Stomach (tissue), 8 donors: ENCODE measurements at regions not wholly inside any gene's neighbourhood (a gene's known extent, or its start where the extent isn't known, plus 50 kb on each side); places are given as distances from the start of the nearest gene placed in this dataset.

Experiments
- DNase-seq, 2 donors: peaks; one replicate each; pipeline versions ENCODE4 v3.0.0 to v3.0.0-alpha.2; 2013 to 2019
- H3K27ac ChIP-seq, 5 donors: fragments of 200-600 bp in 4 of 5; sonication (generic) in 4 of 5; one replicate each; pipeline ENCODE4 v1.5.1; 2013 to 2019; ENCODE audit warnings: mild to moderate bottlenecking in 1 of 5, moderate library complexity in 1 of 5
- H3K27me3 ChIP-seq, 3 donors: fragments of 200-600 bp; sonication (generic); one replicate each; pipeline ENCODE4 v1.5.1; 2017 to 2019; ENCODE audit warnings: mixed run types in 1 of 3
- H3K36me3 ChIP-seq, 4 donors: fragments of 200-600 bp; sonication (generic); 1 replicate in 3 of 4; 2 replicates in 1 of 4; pipeline ENCODE4 v1.5.1; 2016 to 2019
- H3K4me1 ChIP-seq, 4 donors: fragments of 200-600 bp; sonication (generic); one replicate each; pipeline ENCODE4 v1.5.1; 2016 to 2019
- H3K4me3 ChIP-seq, 4 donors: fragments of 200-600 bp; sonication (generic) in 3 of 4; one replicate each; pipeline ENCODE4 v1.5.1; 2016 to 2019; ENCODE audit warnings: mild to moderate bottlenecking in 1 of 4
- H3K9me3 ChIP-seq, 4 donors: fragments of 200-600 bp; sonication (generic); one replicate each; pipeline ENCODE4 v1.5.1; 2016 to 2019
- EP300 ChIP-seq: sonication (generic); formaldehyde crosslinking; IDR thresholded peaks from one replicate; pipeline ENCODE4 v1.6.1; 2017; ENCODE audit warnings: antibody characterized with exemption
- POLR2A ChIP-seq, 4 donors: fragments of 450-650 bp; IDR thresholded peaks; one replicate each; pipeline ENCODE4 v1.6.1; 2016; ENCODE audit warnings: antibody characterized with exemption in 4 of 4, control low read depth in 2 of 4, mild to moderate bottlenecking in 1 of 4, moderate library complexity in 1 of 4
- POLR2AphosphoS5 ChIP-seq, 3 donors: sonication (generic); formaldehyde crosslinking; IDR thresholded peaks; one replicate each; pipeline ENCODE4 v1.6.1; 2016; ENCODE audit warnings: antibody characterized with exemption in 3 of 3
- WGBS, 5 donors: extraction: QIAGEN DNeasy Blood & Tissue Kit in 3 of 5; methylation state at CpG; one replicate each; pipeline versions ENCODE4 v1.1.5 to v1.1.7; 2013 to 2018; 5-methylcytosine and 5-hydroxymethylcytosine counted together
- intact Hi-C: fragments of 100-400 bp; cut with DNase I; formaldehyde crosslinking; loops from one replicate; pipeline ENCODE4 v1.15.1; 2023; ENCODE audit warnings: low total_unique reads
- TF ChIP-seq, protein P1 (sequence below), 7 experiments: fragments of 450-650 bp in 4 of 7; fragments of 200-600 bp in 3 of 7; sonication (generic) in 3 of 7; IDR thresholded peaks; one replicate each; pipeline ENCODE4 v1.5.1; 2016 to 2019; ENCODE audit warnings: antibody characterized with exemption in 7 of 7, control low read depth in 2 of 7, mild to moderate bottlenecking in 1 of 7
- donor health status: healthy with polysubstance abuse.
- donor health status: Bipolar disorder and iron deficiency.
- donor health status: healthy.

DNA sequence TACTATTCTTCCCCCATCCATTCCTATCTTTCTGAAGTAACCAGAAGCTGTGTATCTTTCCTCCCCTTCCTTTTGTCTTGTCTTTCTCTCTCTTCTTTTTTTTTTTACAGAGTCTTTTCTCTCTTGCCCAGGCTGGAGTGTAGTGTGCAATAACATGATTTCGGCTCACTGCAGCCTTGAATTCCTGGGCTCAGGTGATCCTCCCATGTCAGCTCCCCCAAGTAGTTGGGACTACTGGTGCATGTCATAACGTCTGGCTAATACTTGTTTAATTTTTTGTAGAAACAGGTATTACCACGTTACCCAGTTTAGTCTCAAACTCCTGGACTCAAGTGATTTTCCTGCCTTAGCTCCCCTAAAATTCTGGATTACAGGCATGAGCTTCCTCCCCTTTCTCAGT, 86.5 kb downstream of the IGLL5 start:
- H3K9me3 ChIP-seq, result peaks cover 0 to 6% (median 3%) of the 10 kb centered on the region in 4 donors
- intact Hi-C loops, result no loop called here
- TF ChIP-seq, protein P1, sequence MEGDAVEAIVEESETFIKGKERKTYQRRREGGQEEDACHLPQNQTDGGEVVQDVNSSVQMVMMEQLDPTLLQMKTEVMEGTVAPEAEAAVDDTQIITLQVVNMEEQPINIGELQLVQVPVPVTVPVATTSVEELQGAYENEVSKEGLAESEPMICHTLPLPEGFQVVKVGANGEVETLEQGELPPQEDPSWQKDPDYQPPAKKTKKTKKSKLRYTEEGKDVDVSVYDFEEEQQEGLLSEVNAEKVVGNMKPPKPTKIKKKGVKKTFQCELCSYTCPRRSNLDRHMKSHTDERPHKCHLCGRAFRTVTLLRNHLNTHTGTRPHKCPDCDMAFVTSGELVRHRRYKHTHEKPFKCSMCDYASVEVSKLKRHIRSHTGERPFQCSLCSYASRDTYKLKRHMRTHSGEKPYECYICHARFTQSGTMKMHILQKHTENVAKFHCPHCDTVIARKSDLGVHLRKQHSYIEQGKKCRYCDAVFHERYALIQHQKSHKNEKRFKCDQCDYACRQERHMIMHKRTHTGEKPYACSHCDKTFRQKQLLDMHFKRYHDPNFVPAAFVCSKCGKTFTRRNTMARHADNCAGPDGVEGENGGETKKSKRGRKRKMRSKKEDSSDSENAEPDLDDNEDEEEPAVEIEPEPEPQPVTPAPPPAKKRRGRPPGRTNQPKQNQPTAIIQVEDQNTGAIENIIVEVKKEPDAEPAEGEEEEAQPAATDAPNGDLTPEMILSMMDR (IDR thresholded peaks at IDR 0.05), result no peak
- TF ChIP-seq POLR2AphosphoS5 (IDR thresholded peaks at IDR 0.05) (no peak), POLR2A (IDR thresholded peaks at IDR 0.05) (no peak), EP300 (no peak)
- no peaks in the 10 kb centered on the region for H3K36me3 ChIP-seq
- no peak for DNase-seq
- H3K27me3 ChIP-seq, result no peaks in the 10 kb centered on the region
- H3K4me1 ChIP-seq, result no peaks in the 10 kb centered on the region
- H3K27ac ChIP-seq, result no peak overlapping the region
- whole genome bisulfite sequencing, 5 donors, result 55 to 71% (median 65%) methylated on average over 3 of the region's 3 CpGs
- H3K4me3 ChIP-seq, result no peak overlapping the region

DNA sequence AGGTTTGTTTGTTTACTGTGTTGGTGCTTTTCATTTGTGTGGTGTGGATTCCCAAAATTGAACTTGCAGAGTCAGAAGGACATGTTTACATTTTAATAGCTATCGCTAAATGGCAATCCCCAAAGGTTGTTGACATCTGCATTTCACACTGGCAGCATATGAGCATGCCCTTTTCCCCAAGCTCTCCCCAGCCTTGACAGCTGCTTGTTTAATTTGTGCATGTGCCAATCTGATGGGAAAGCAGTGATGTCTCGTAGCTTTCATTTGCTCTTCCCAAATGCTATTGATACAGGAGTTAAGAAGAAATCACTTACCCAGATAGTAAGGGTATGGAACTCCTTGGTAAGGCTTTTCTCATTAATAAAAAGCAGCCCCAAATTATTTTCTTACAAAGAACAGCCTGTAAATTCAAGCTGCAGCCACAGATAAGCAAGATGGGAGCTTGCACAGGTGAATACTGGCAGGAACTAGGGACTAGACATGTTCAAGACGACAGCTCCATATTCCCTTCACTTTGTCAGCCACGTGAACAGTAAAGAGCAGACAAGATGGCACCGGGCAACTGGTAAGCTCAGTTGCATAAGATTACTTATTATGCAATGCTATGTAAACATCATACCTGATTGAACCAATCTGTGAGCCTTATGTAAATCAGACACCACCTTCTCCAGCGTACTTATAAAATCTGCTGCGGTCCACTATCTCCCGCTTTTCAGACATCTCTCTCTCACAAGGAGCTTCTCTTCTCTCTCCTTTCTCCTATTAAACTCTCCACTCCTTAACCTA, 87.4 kb downstream of the IGLL5 start:
- H3K36me3 ChIP-seq, result no peaks in the 10 kb centered on the region
- H3K4me3 ChIP-seq, result no peak overlapping the region
- intact Hi-C loops, result no loop called here
- 73 to 77% (median 74%) methylated on average over 8 of the region's 8 CpGs for WGBS, 5 donors
- H3K27ac ChIP-seq, result no peak overlapping the region
- H3K4me1 ChIP-seq, result no peaks in the 10 kb centered on the region
- H3K9me3 ChIP-seq, result peaks cover 0 to 13% (median 10%) of the 10 kb centered on the region in 4 donors
- TF ChIP-seq, protein P1 (IDR thresholded peaks at IDR 0.05), result no peak
- TF ChIP-seq POLR2AphosphoS5 (IDR thresholded peaks at IDR 0.05), result no peak
- no peak for TF ChIP-seq EP300
- TF ChIP-seq POLR2A (IDR thresholded peaks at IDR 0.05), result no peak
- no peak for DNase-seq
- no peaks in the 10 kb centered on the region for H3K27me3 ChIP-seq

DNA sequence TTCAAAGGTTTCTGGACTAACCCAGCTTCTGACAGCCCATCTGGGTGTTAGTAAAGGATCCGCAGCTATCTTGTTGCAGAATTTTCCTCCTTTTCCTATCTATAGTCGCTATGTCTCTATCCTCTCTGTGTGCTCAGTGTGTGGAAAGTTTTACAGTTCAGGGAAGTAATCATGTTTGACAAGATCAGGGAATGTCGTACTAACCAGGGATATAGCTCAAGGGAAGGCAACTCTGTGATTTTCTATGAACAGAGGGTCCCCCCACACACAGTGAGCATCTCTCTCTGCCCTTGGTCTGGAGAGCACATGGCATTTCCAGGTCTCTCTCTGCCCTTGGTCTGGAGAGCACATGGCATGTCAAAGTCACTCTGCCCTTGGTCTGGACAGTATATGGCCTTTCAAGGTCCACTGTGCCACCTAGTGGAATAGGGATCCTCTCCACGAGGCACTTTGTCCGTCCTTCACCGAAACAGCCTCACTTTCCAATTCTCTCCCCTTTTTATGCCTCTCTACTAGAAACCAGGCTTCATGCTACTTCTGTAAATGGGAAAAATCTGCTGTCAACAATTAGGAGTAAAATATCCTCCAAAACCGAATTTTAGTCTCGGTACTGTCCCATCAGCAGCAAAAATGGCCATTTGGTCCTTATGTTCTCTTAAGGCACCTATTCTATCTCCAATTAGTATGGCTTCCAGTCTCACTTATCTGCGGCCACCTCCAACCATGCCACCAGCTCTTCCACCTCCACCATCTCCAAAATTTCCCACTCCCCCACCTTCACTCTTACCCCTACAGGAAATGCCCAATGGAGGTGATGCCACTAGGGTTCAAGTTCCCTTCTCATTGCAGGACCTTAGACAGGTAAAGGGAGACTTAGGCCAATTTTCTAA, 88.7 kb downstream of the IGLL5 start:
- intact Hi-C loops, result no loop called here
- Histone ChIP-seq H3K4me3 (no peak overlapping the region), H3K4me1 (no peaks in the 10 kb centered on the region), H3K27me3 (no peaks in the 10 kb centered on the region), H3K9me3 (peaks cover 0 to 23% (median 16%) of the 10 kb centered on the region in 4 donors), H3K27ac (no peak overlapping the region), H3K36me3 (no peaks in the 10 kb centered on the region)
- TF ChIP-seq, protein P1 (IDR thresholded peaks at IDR 0.05), result no peak
- no peak for TF ChIP-seq POLR2AphosphoS5 (IDR thresholded peaks at IDR 0.05)
- no peak for TF ChIP-seq EP300
- WGBS, 5 donors, result 86 to 91% (median 88%) methylated on average over 9 of the region's 9 CpGs
- no peak for DNase-seq

DNA sequence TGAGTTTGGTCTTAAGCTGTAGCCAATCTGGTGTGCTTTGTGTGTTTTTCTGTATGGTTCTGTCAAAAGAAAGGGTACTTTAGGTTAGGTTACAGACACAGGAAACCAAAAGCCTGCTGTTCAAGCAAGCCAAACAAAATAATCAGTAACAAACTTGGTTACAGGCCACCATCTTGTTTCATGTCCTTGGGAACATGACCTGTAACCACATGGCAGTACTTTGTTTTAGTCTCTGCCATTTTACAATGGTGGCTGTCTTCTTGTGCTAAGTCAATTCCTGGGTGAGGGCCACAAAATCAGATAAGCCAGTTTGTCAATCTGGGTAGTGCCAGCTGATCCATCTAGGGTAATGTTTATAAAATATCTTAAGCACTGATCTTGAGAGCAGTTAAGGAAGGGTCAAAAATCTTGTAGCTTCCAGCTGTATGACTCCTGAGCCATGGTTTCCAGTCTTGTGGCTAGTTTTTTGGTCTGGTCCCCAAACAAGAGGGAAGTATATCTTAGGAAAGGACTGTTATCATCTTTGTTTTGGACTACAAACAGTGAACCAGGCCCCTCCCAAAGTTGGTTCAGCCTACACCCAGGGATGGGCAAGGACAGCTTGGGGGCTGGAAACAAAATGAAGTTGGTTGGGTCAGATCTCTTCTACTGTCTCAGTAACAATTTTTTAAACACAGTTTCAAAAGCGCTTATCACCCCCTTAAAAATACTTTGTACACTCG, 90.0 kb downstream of the IGLL5 start:
- intact Hi-C loops, result no loop called here
- no peak overlapping the region for H3K4me3 ChIP-seq
- no peaks in the 10 kb centered on the region for H3K27me3 ChIP-seq
- TF ChIP-seq POLR2AphosphoS5 (IDR thresholded peaks at IDR 0.05), result no peak
- TF ChIP-seq POLR2A (IDR thresholded peaks at IDR 0.05), result no peak
- no peak for TF ChIP-seq EP300
- TF ChIP-seq, protein P1 (IDR thresholded peaks at IDR 0.05), result no peak
- H3K9me3 ChIP-seq, result peaks cover 0 to 23% (median 16%) of the 10 kb centered on the region in 4 donors
- 48 to 98% (median 93%) methylated on average over 2 of the region's 2 CpGs for WGBS, 5 donors
- no peak overlapping the region for H3K27ac ChIP-seq
- H3K4me1 ChIP-seq, result no peaks in the 10 kb centered on the region
- H3K36me3 ChIP-seq, result no peaks in the 10 kb centered on the region
- DNase-seq, result no peak
